K562 (cell line): ENCODE measurements at regions not wholly inside any gene's neighbourhood (a gene's known extent, or its start where the extent isn't known, plus 50 kb on each side); places are given as distances from the start of the nearest gene placed in this dataset.

ENCODE experiments used
- ATAC-seq: fragments of 200-7000 bp; cut with Tn5 transposase; 3 replicates; pipeline ENCODE4 v1.9.1; 2020; ENCODE audit warnings: moderate library complexity
- BruUV-seq: library from RNA; stranded (reverse); fragments of 400-500 nt; replicated peaks from 2 replicates; lab custom pipeline; 2021; lab: Mats Ljungman, UMichigan
- CTCF ChIA-PET: fragments of 300-600 bp; formaldehyde crosslinking; extraction: SDS; loops from one replicate; lab custom pipeline; 2021; ENCODE audit warnings: low intra/inter-chr PET ratio; lab: Yijun Ruan, JAX
- POLR2A ChIA-PET: fragments of 300-600, 350-650 bp; sonication (Branson Sonifier 250); formaldehyde crosslinking; extraction: SDS; loops from one replicate; lab custom pipeline; 2021; ENCODE audit warnings: antibody characterized with exemption, inconsistent platforms; lab: Yijun Ruan, JAX
- DNase-seq, 4 experiments: peaks; one replicate each; pipeline versions ENCODE4 v3.0.0 to v3.0.0-alpha.2; 2011 to 2018; ENCODE audit warnings: low spot score in 3 of 4, mixed read lengths in 3 of 4; ENCODE audit errors: extremely low read depth in 1 of 4
- FAIRE-seq: peaks from 2 replicates; lab custom pipeline; 2011; peaks lifted over from hg19 to GRCh38; lab: Jason Lieb, UNC
- H2AFZ ChIP-seq: 2 replicates; pipeline ENCODE4 v1.6.0; 2011; ENCODE audit warnings: low read depth, low read length, control low read depth, inconsistent platforms
- H3K27ac ChIP-seq: fragments of 200-600 bp; 3 replicates; pipeline ENCODE4 v1.8.0; 2011; ENCODE audit warnings: low read depth, mild to moderate bottlenecking, control low read depth, inconsistent platforms, low read length, moderate library complexity, mixed read lengths; ENCODE audit errors: extremely low read depth
- H3K27me3 ChIP-seq, 2 experiments: fragments of 300-600 bp in 1 of 2; 2 replicates in 1 of 2; 3 replicates in 1 of 2; pipeline versions ENCODE4 v1.6.0 to v1.8.0; 2011; ENCODE audit warnings: inconsistent platforms in 2 of 2, low read length in 2 of 2, mild to moderate bottlenecking in 1 of 2, mixed read lengths in 1 of 2, moderate library complexity in 1 of 2; ENCODE audit not compliant: control insufficient read depth in 2 of 2, insufficient read depth in 2 of 2
- H3K36me3 ChIP-seq: fragments of 300-600 bp; 3 replicates; pipeline ENCODE4 v1.8.0; 2011; ENCODE audit warnings: mild to moderate bottlenecking, low read length, inconsistent platforms; ENCODE audit not compliant: control insufficient read depth, insufficient read depth
- H3K4me1 ChIP-seq, 2 experiments: fragments of 200-600 bp in 1 of 2; replicated peaks in 1 of 2; 2 replicates in 1 of 2; 3 replicates in 1 of 2; pipeline versions ENCODE4 v1.5.1 to v1.8.0; 2011; ENCODE audit warnings: inconsistent platforms in 2 of 2, low read length in 2 of 2, mild to moderate bottlenecking in 1 of 2, mixed read lengths in 1 of 2, moderate library complexity in 1 of 2; ENCODE audit not compliant: control insufficient read depth in 2 of 2, insufficient read depth in 2 of 2
- H3K4me2 ChIP-seq: 2 replicates; pipeline ENCODE4 v1.6.1; 2011; ENCODE audit warnings: low read length, control low read depth, inconsistent platforms, mixed read lengths; ENCODE audit not compliant: insufficient read depth
- H3K4me3 ChIP-seq: fragments of 200-600 bp; sonication (generic), shearing (Covaris generic); 2 replicates; pipeline ENCODE4 v1.5.1; 2016; ENCODE audit warnings: control low read depth, inconsistent platforms
- H3K79me2 ChIP-seq: fragments of 200-600 bp; 3 replicates; pipeline ENCODE4 v1.8.0; 2011; ENCODE audit warnings: low read length, inconsistent platforms; ENCODE audit not compliant: control insufficient read depth, insufficient read depth
- H3K9ac ChIP-seq, 2 experiments: 2 replicates each; pipeline versions ENCODE4 v1.6.0 to v1.6.1; 2011; ENCODE audit warnings: low read depth in 2 of 2, low read length in 2 of 2, control low read depth in 1 of 2, inconsistent platforms in 1 of 2, mild to moderate bottlenecking in 1 of 2, mixed read lengths in 1 of 2; ENCODE audit not compliant: insufficient read depth in 1 of 2
- H3K9me1 ChIP-seq: one replicate; pipeline ENCODE4 v1.6.0; 2011; ENCODE audit warnings: inconsistent platforms, mild to moderate bottlenecking, low read length, moderate library complexity; ENCODE audit not compliant: control insufficient read depth, insufficient read depth
- H3K9me3 ChIP-seq: replicated peaks from 2 replicates; pipeline ENCODE4 v1.5.1; 2011; ENCODE audit warnings: low read depth, low read length, inconsistent platforms; ENCODE audit not compliant: control insufficient read depth, insufficient read depth
- H4K20me1 ChIP-seq: replicated peaks from 2 replicates; pipeline ENCODE4 v1.6.1; 2011; ENCODE audit warnings: low read length, inconsistent platforms, mixed read lengths; ENCODE audit not compliant: control insufficient read depth, insufficient read depth
- BRCA1 ChIP-seq, 2 experiments: fragments of 450-650 bp in 1 of 2; sonication (generic) in 1 of 2; formaldehyde crosslinking in 1 of 2; IDR thresholded peaks; 2 replicates each; pipeline versions ENCODE4 v1.5.0 to v1.6.1; 2017 to 2020; ENCODE audit warnings: mild to moderate bottlenecking in 1 of 2, missing genetic modification reagents in 1 of 2
- BRD4 ChIP-seq: fragments of 200-600 bp; sonication (generic); IDR thresholded peaks from 2 replicates; pipeline ENCODE4 v1.6.1; 2017; ENCODE audit warnings: inconsistent platforms
- CREBBP ChIP-seq: IDR thresholded peaks from one replicate; pipeline ENCODE4 v1.6.1; 2012; ENCODE audit warnings: low read depth, mild to moderate bottlenecking, control low read depth, inconsistent platforms, low read length
- HNRNPUL1 ChIP-seq: fragments of 200-400 bp; formaldehyde crosslinking; IDR thresholded peaks from 2 replicates; pipeline ENCODE4 v1.6.1; 2017; ENCODE audit warnings: low read length
- MBD2 ChIP-seq: sonication (generic); IDR thresholded peaks from 2 replicates; pipeline ENCODE4 v1.6.1; 2016; ENCODE audit warnings: low read depth, borderline replicate concordance
- NCOA6 ChIP-seq: fragments of 450-650 bp; IDR thresholded peaks from 2 replicates; pipeline ENCODE4 v1.6.1; 2017; ENCODE audit warnings: mild to moderate bottlenecking
- NR2C2 ChIP-seq, 2 experiments: fragments of 200-800 bp in 1 of 2; sonication (Bioruptor generic) in 1 of 2; sonication (generic) in 1 of 2; formaldehyde crosslinking in 1 of 2; IDR thresholded peaks; 2 replicates each; pipeline versions ENCODE4 v1.6.1 to v1.8.0; 2016 to 2022; ENCODE audit warnings: mild to moderate bottlenecking in 1 of 2, missing compliant biosample characterization in 1 of 2, missing genetic modification characterization in 1 of 2, missing genetic modification reagents in 1 of 2
- PPARD ChIP-seq: fragments of 250-450 bp; sonication (Bioruptor Pico); IDR thresholded peaks from 2 replicates; pipeline ENCODE4 v1.8.0; 2022; ENCODE audit warnings: inconsistent platforms, mild to moderate bottlenecking, moderate library complexity
- SMAD3 ChIP-seq: fragments of 450-650 bp; formaldehyde crosslinking; conservative IDR thresholded peaks from 2 replicates; pipeline ENCODE4 v1.4.0; 2020; ENCODE audit warnings: mild to moderate bottlenecking
- ZNF253 ChIP-seq: fragments of 250-450 bp; sonication (Bioruptor Pico); conservative IDR thresholded peaks from 2 replicates; pipeline ENCODE4 v1.6.1; 2021; ENCODE audit warnings: mild to moderate bottlenecking
- ZNF311 ChIP-seq: fragments of 250-450 bp; sonication (Bioruptor Pico); IDR thresholded peaks from 2 replicates; pipeline ENCODE4 v1.4.0; 2020; ENCODE audit warnings: mild to moderate bottlenecking, moderate library complexity
- ZNF75A ChIP-seq: fragments of 450-650 bp; formaldehyde crosslinking; IDR thresholded peaks from 2 replicates; pipeline ENCODE4 v1.4.0; 2020; ENCODE audit warnings: mild to moderate bottlenecking
- in situ Hi-C: fragments of 300-500 bp; cut with MboI; formaldehyde crosslinking; loops from 4 replicates; pipeline ENCODE4 v1.15.0; 2018; ENCODE audit warnings: inconsistent platforms, mixed read lengths
- intact Hi-C: fragments of 100-400 bp; cut with micrococcal nuclease; formaldehyde crosslinking; loops from 2 replicates; pipeline ENCODE4 v1.14.2; 2022
- TF ChIP-seq, protein P1 (sequence below), 2 experiments: IDR thresholded peaks; 2 replicates each; pipeline ENCODE4 v1.6.1; 2012; ENCODE audit warnings: improper control_type of control experiment in 2 of 2, low read depth in 2 of 2, low read length in 2 of 2, borderline replicate concordance in 1 of 2
- TF ChIP-seq, protein P2 (sequence below): sonication (generic); formaldehyde crosslinking; IDR thresholded peaks from 2 replicates; pipeline ENCODE4 v1.8.0; 2022; ENCODE audit warnings: mild to moderate bottlenecking, missing genetic modification reagents
- TF ChIP-seq, protein P3 (sequence below): fragments of 450-650 bp; IDR thresholded peaks from 2 replicates; pipeline ENCODE4 v1.6.1; 2016; ENCODE audit warnings: missing biosample characterization, missing genetic modification characterization
- TF ChIP-seq, protein P4 (sequence below): IDR thresholded peaks from 2 replicates; pipeline ENCODE4 v1.6.1; 2011; ENCODE audit not compliant: insufficient read length; ENCODE audit errors: extremely low read depth

DNA sequence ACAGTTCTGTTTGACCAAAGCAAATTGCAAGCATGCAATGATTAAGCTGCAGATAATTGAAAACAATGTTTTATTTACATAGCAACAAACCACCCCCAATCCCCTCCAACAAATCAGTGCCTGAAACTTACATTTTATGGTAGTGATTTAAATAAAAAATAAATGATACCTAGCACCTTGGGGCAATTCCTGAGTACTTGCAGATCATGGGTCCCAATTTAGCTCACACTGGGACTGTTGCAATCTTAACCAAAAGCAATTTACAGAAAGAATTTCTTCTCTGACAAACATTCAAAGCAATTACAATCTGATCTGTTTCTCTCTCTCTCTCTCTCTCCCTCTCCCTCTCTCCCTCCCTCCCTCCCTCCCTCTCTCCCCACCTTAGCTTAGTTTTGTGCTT is 345.7 kb upstream of the PCSK5 start:
- Histone ChIP-seq H3K27me3 (no peaks in the 10 kb centered on the region), H3K4me2 (no peak overlapping the region), H3K36me3 (no peaks in the 10 kb centered on the region), H3K9me1 (no peaks in the 10 kb centered on the region), H4K20me1 (no peaks in the 10 kb centered on the region), H3K9ac (no peak overlapping the region), H3K4me3 (no peak overlapping the region), H3K9me3 (no peaks in the 10 kb centered on the region), H3K27ac (no peak overlapping the region), H3K79me2 (no peaks in the 10 kb centered on the region), H2AFZ (no peak overlapping the region), H3K4me1 (no peaks in the 10 kb centered on the region)
- DNase-seq (no peak), FAIRE-seq (no peak), ATAC-seq (no peak)
- in situ Hi-C loops, result no loop called here
- CTCF ChIA-PET, result no interaction called here
- POLR2A ChIA-PET, result no interaction called here
- intact Hi-C loops, result no loop called here
- BruUV-seq, result no TSS peak
- TF ChIP-seq, protein P1, sequence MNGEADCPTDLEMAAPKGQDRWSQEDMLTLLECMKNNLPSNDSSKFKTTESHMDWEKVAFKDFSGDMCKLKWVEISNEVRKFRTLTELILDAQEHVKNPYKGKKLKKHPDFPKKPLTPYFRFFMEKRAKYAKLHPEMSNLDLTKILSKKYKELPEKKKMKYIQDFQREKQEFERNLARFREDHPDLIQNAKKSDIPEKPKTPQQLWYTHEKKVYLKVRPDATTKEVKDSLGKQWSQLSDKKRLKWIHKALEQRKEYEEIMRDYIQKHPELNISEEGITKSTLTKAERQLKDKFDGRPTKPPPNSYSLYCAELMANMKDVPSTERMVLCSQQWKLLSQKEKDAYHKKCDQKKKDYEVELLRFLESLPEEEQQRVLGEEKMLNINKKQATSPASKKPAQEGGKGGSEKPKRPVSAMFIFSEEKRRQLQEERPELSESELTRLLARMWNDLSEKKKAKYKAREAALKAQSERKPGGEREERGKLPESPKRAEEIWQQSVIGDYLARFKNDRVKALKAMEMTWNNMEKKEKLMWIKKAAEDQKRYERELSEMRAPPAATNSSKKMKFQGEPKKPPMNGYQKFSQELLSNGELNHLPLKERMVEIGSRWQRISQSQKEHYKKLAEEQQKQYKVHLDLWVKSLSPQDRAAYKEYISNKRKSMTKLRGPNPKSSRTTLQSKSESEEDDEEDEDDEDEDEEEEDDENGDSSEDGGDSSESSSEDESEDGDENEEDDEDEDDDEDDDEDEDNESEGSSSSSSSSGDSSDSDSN (IDR thresholded peaks at IDR 0.05; ENCODE audit: borderline replicate concordance in 1 of 2, low read depth in 2 of 2, low read length in 2 of 2), result no peak
- TF ChIP-seq ZNF311 (CRISPR knock-in tag), result no peak
- TF ChIP-seq MBD2, result no peak
- TF ChIP-seq, protein P2, sequence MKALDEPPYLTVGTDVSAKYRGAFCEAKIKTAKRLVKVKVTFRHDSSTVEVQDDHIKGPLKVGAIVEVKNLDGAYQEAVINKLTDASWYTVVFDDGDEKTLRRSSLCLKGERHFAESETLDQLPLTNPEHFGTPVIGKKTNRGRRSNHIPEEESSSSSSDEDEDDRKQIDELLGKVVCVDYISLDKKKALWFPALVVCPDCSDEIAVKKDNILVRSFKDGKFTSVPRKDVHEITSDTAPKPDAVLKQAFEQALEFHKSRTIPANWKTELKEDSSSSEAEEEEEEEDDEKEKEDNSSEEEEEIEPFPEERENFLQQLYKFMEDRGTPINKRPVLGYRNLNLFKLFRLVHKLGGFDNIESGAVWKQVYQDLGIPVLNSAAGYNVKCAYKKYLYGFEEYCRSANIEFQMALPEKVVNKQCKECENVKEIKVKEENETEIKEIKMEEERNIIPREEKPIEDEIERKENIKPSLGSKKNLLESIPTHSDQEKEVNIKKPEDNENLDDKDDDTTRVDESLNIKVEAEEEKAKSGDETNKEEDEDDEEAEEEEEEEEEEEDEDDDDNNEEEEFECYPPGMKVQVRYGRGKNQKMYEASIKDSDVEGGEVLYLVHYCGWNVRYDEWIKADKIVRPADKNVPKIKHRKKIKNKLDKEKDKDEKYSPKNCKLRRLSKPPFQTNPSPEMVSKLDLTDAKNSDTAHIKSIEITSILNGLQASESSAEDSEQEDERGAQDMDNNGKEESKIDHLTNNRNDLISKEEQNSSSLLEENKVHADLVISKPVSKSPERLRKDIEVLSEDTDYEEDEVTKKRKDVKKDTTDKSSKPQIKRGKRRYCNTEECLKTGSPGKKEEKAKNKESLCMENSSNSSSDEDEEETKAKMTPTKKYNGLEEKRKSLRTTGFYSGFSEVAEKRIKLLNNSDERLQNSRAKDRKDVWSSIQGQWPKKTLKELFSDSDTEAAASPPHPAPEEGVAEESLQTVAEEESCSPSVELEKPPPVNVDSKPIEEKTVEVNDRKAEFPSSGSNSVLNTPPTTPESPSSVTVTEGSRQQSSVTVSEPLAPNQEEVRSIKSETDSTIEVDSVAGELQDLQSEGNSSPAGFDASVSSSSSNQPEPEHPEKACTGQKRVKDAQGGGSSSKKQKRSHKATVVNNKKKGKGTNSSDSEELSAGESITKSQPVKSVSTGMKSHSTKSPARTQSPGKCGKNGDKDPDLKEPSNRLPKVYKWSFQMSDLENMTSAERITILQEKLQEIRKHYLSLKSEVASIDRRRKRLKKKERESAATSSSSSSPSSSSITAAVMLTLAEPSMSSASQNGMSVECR, result no peak
- TF ChIP-seq BRCA1 (IDR thresholded peaks at IDR 0.05), result no peak
- no peak for TF ChIP-seq BRCA1 (CRISPR knock-in tag; IDR thresholded peaks at IDR 0.05)
- TF ChIP-seq ZNF253, result no peak
- TF ChIP-seq, protein P3, sequence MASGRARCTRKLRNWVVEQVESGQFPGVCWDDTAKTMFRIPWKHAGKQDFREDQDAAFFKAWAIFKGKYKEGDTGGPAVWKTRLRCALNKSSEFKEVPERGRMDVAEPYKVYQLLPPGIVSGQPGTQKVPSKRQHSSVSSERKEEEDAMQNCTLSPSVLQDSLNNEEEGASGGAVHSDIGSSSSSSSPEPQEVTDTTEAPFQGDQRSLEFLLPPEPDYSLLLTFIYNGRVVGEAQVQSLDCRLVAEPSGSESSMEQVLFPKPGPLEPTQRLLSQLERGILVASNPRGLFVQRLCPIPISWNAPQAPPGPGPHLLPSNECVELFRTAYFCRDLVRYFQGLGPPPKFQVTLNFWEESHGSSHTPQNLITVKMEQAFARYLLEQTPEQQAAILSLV (tag), result no peak
- TF ChIP-seq NCOA6, result no peak
- TF ChIP-seq HNRNPUL1, result no peak
- no peak for TF ChIP-seq CREBBP
- TF ChIP-seq NR2C2 (CRISPR knock-in tag; IDR thresholded peaks at IDR 0.05), result no peak
- no peak for TF ChIP-seq NR2C2 (tag; IDR thresholded peaks at IDR 0.05)
- no peak for TF ChIP-seq PPARD (CRISPR knock-in tag)
- TF ChIP-seq ZNF75A, result no peak
- TF ChIP-seq, protein P4, sequence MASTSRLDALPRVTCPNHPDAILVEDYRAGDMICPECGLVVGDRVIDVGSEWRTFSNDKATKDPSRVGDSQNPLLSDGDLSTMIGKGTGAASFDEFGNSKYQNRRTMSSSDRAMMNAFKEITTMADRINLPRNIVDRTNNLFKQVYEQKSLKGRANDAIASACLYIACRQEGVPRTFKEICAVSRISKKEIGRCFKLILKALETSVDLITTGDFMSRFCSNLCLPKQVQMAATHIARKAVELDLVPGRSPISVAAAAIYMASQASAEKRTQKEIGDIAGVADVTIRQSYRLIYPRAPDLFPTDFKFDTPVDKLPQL, result no peak
- no peak for TF ChIP-seq SMAD3 (CRISPR knock-in tag)
- no peak for TF ChIP-seq BRD4
